SK-MEL-5 (cell line): ENCODE measurements at regions not wholly inside any gene's neighbourhood (a gene's known extent, or its start where the extent isn't known, plus 50 kb on each side); places are given as distances from the start of the nearest gene placed in this dataset.
A peak's percentile ranks its signal among the peaks of the same experiment; 100 is the strongest.
"Not testable (repeated sequence)": the region's sequence is repeated elsewhere in the genome, so short reads cannot be mapped to it uniquely, and the experiment has no call there.

Source experiments
- DNase-seq: peaks from one replicate; pipeline ENCODE4 v3.0.0-alpha.2; 2016; ENCODE audit warnings: low read depth, low spot score
- in situ Hi-C: cut with HindIII; loops from 2 replicates; pipeline ENCODE4 v1.10.0; 2016; ENCODE audit warnings: low sequenced_read_pairs, high pct_unique_total_duplicates, low pct_unique_long_range_greater_than_20kb

DNA sequence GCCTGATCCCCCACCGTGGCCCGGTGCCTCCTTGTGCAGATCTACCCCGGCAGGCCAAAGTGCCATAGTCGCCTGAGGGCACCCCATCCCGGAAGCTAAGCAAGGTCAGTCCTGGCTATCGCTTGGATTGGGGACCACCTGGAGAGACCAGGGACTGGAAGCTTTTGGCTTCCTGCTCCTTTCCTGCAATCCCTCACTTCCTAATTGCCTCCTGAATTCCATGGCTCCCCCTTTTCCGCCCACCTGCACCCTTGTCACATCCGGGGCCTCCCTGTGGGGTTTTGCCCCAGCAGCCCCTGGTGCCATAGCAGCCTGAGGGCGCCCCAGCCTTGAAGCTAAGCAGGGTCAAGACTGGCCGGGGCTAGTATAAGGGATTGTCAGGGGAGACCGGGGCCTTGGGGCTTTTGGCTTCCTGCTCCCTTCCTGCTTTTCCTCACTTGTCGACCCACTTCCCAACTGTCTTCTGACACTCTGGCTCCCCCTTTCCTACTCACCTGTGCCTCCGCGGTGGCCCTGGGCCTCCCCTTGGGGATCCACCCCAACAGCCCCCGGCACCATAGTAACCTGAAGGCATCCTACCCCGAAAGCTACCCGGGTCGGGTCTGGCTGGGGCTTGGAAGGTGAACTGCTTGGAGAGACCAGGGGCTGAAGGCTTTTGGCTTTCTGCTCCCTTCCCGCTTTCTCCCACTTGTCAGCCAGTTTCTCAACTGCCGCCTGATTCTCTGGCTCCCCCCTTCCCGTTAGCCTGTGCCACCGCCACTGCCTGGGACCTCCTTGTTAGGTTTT is 2293.6 kb downstream of the TP53TG3F start:
- no peak for DNase-seq
- in situ Hi-C loops, result no loop called here

- DNase-seq, result no peak
- in situ Hi-C loops, result no loop called here
These were observed 2294.4 kb downstream of the TP53TG3F start for GRCh38 chr16:35753559-35754390.

DNA sequence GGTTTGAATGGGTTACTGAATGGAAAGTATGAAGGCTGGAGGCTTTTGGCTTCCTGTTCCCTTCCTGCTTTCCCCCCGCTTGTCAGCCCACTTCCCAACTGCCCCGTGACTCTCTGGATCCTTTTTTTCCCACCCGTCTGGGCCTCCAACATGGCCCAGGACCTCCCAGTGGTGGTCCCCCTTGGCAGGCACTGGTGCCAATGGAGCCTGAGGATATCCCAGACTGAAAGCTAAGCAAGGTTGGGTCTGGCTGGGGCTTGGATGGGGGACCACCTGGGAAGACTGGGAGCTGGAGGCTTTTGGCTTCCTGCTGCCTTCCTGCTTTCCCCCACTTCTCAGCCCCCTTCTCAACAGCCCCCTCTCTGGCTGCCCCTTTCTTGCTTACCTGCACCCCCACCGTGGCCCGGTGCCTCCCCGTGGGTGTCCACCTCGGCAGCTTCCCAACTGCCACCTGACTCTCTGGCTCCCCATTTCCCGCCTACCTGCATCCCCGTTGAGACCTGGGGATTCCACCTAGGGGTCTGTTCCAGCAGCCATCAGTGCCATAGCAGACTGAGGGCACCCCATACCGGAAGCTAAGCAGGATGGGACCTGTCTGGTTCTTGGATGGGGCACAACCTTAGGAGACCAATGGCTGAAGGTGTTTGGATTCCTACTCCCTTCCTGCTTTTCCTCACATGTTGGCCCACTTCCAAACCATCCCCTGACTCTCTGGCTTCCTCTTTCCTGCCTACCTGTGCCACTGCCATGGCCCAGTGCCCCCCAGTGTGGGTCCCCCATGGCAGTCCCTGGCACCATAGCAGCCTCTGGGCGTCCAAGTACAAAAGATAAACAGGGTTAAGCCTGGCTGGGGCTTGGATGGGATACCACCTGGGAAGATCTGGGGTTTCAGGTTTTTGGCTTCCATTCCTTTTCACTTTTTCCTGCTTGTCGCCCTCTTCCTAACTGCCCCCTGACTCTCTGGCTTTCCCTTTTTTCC is 2295.3 kb downstream of the TP53TG3F start:
- in situ Hi-C loops, result no loop called here
- no peak for DNase-seq

GRCh38 chr16:35788381-35788780 is 2329.0 kb downstream of the TP53TG3F start:
- in situ Hi-C loops, result no loop called here
- DNase-seq, result no peak

- DNase-seq, result no peak
- in situ Hi-C loops, result no loop called here
These were observed 2333.3 kb downstream of the TP53TG3F start for GRCh38 chr16:35792516-35793285.

DNA sequence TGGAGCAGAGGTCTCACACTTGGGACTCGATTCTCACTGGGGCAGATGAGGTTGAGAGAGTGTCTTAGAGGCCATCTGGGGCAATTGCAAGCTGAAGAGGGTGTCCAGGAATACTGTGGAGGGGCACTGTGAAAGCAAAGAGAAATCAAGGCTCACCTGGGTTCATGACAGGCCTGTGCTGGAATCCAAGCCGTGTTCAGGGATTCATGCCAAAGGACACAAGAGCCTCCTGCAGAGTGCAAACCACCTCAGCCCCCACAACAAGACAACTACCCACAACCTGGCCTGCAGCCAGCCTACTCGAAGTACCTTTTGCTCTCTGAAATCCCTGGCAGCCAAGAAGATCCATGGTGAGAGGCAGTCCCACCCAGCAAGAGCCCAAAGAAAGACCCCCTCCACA is 2334.2 kb downstream of the TP53TG3F start:
- DNase-seq, result no peak
- in situ Hi-C loops, result no loop called here

DNA sequence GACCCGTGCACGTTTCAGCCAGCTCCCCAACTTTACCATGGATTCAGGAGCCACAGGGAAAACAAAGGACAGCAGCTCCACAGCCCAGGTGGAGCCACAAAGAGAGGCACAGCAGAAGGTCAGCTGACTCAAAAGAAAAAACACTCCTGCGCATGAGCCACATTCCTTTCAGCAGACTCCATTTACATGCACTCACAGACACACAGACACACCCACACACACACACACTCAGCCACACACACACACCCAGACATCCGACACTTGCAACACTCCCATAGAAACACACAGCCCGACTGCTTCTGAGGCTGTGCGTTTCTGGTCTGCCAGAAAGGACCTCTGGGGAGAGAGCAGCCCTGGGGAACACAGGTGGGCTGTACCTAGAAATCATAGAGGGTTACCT is 2335.5 kb downstream of the TP53TG3F start:
- in situ Hi-C loops, result no loop called here

DNA sequence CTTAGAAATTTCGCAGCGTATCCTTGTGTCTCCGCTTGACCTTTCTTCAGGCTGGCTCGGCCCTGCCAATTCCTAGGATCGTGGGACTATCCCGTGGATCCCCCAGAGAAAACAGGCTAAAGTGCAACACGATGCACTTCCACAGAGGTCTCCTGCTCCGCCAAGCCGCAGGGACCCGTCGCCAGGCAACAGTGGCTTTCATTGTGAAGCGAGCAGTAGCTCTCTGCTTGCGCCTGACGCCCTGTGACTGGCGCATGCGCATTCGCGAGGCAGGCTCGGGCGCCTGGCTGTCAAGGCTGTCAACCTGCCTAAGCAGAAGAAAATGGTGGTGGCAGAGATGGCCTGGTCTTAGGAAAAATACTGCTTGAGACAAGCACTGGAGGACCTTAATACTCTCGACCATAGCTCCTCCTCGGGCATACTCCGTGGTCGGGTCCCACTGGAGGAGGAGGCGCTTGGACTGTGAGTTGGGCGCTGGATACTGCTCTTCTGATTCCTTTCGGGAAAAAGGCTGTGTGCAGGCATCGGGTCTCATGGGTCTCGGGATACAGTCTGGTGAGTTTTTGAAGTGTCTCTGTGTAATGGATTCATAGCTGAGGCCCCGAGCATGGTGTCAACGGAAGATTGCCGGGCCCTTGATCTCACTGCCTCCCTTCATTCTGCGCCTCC is 2336.1 kb downstream of the TP53TG3F start:
- in situ Hi-C loops, result no loop called here
- DNase-seq, result no peak

More for the DNA sequence above, 2335.5 kb downstream of the TP53TG3F start:
- DNase-seq, result no peak

GRCh38 chr16:35797811-35798210 is 2338.4 kb downstream of the TP53TG3F start:
- in situ Hi-C loops, result no loop called here
- DNase-seq, result no peak

- in situ Hi-C loops, result no loop called here
- peak; percentile 32 for DNase-seq
These were observed 2339.5 kb downstream of the TP53TG3F start for GRCh38 chr16:35798885-35799426.

- in situ Hi-C loops, result not testable (repeated sequence)
These were observed 2345.1 kb downstream of the TP53TG3F start for GRCh38 chr16:35804465-35804864.

DNA sequence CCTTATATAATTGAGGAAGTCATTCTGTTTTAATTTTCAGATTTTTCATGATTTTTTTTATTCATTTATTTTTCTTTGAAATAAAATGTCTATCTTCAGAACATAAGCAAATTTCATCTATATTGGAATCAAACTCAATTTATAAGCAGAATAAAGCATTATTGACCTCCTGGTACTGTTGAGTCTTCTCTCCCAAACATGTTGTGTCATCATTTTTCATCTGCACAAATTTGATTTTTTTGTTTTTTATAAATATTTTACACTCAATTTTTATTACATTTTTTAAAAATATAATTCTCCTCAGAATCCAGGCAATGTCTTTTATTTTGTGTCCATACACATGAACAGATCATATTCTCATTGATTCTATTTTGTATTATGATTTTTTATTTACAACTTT is 2363.9 kb downstream of the TP53TG3F start:
- DNase-seq, result no peak
- in situ Hi-C loops, result no loop called here

More at GRCh38 chr16:35804465-35804864, 2345.1 kb downstream of the TP53TG3F start:
- not testable (repeated sequence) for DNase-seq

- DNase-seq, result no peak
- in situ Hi-C loops, result no loop called here
These were observed 2382.2 kb downstream of the TP53TG3F start for GRCh38 chr16:35841632-35842031.

DNA sequence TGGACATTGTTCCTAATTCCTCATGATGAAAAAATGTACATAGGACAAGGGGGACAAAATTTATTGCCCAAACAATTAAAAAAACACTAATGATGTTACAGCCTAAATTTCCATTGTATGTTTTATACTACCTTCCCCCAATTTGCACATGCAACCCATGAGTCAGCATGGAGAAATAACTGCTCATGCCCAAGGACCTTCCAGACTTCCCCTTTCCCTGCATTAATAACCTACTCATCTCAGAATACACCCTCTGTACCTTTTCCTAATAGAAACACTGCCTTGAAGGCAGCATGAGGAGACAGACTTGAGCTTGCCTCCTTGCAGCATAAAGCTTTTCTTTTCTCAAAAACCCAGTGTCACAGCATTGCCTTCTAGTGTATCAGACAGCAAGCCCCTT is 2402.8 kb downstream of the TP53TG3F start:
- no peak for DNase-seq
- in situ Hi-C loops, result no loop called here

DNA sequence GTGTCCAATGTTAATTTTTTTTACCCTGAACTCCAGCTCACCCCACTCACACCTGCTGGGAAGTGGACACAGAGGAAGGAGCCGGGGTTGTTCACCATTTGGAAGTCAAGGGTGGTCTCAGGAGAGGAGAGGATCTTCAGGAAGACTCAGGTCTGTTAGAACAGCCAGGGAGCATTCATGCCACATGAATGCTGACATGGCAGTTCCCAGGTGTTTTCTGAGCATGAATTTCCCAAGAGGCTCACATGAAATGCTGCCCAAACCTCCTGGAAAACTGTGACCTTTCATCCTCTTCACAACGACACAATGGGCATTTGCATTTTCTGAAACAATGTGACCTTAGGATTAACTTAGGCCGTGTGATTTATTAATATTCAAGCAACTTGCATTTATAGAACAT is 2409.2 kb downstream of the TP53TG3F start:
- in situ Hi-C loops, result no loop called here
- no peak for DNase-seq

DNA sequence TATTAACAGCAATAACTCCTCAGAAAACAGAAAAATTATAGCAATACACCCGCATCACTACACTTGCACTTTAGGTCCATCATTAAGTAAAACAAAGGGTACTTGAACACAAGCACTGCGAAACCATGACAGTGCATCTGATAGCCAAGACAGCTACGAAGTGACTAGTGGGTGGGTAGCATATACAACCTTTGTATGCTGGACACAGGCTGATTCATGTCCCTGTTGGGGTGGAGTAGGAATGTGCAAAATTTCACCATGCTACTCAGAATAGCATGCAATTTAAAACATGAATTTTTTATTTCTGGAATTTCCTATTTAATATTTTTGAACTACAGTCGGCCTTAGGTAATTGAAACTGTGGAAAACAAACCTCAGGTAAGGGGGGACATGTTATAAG is 2414.1 kb downstream of the TP53TG3F start:
- in situ Hi-C loops, result no loop called here
- DNase-seq, result no peak
